ENCODE measurements at regions not wholly inside any gene's neighbourhood (a gene's known extent, or its start where the extent isn't known, plus 50 kb on each side); places are given as distances from the start of the nearest gene placed in this dataset.

DNA sequence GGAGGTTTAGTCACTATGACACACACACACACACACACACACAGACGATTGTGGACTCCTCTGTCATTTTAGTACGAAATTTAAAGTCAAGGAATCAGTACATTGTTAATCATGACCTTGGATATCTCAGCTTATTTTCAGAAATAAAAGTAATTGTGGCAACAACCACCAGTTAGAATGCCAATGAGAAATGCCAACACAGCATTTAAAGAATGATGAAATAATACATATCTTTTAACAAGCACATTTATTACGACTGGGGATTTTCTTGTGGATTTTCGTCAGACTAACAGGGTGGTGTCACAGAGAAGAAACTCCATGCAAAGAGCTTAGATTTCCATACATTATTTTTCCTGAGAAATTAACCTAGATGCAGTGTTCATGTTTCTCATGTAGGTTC lies 1289.4 kb downstream of the AACS start:
- no peak overlapping the region for H3K9ac ChIP-seq (ENCODE audit: control insufficient read depth, insufficient read depth, low read length)
- ChIA-PET POLR2A (no interaction called here), CTCF (no interaction called here), SMC1A (ENCODE audit: uncharacterized antibody, unreplicated experiment) (no interaction called here), RAD21 (ENCODE audit: unreplicated experiment) (no interaction called here)
- FAIRE-seq = no peak
- WGBS (ENCODE audit: insufficient coverage, insufficient replicate concordance, low lambda C conversion rate, missing lambda C conversion rate) = 0% methylated on average over 4 of the region's 4 CpGs
- no peak overlapping the region for H2AFZ ChIP-seq (ENCODE audit: control insufficient read depth, low read depth, low read length)
- no peak overlapping the region for H3K27ac ChIP-seq (ENCODE audit: control insufficient read depth, insufficient read depth)
- no peaks in the 10 kb centered on the region for H4K20me1 ChIP-seq (ENCODE audit: control insufficient read depth, insufficient read depth)
- ATAC-seq = no peak
- no peaks in the 10 kb centered on the region for H3K79me2 ChIP-seq (ENCODE audit: control insufficient read depth, insufficient read depth, low read length)
- no peaks in the 10 kb centered on the region; the same call in 2 of the 3 replicates for H3K9me3 ChIP-seq (replicated peaks; ENCODE audit: control insufficient read depth, insufficient read depth, low read length)
- no peaks in the 10 kb centered on the region for H3K36me3 ChIP-seq (ENCODE audit: control insufficient read depth in 2 of 2, insufficient read depth in 2 of 2, low read length in 1 of 2)
- no peak overlapping the region for H3K4me3 ChIP-seq
- no peaks in the 10 kb centered on the region for H3K4me1 ChIP-seq (ENCODE audit: control insufficient read depth, insufficient read depth, low read length)
- intact Hi-C loops (cut with micrococcal nuclease; ENCODE audit: unreplicated experiment) = no loop called here
- DNase-seq (ENCODE audit: low read depth, low spot score) = no peak
- TF ChIP-seq RELA (IDR thresholded peaks at IDR 0.05; ENCODE audit: borderline replicate concordance, partially characterized antibody) (no peak), CTCF (IDR thresholded peaks at IDR 0.05 in 2 of 3, conservative IDR thresholded peaks at IDR 0.05 in 1 of 3; ENCODE audit: control insufficient read depth in 2 of 3, extremely low read depth in 1 of 3, insufficient read depth in 1 of 3, low read depth in 3 of 3, low read length in 3 of 3) (no peak), RFX5 (IDR thresholded peaks at IDR 0.05; ENCODE audit: low read depth, low read length) (no peak), TARDBP (IDR thresholded peaks at IDR 0.05; ENCODE audit: borderline replicate concordance) (no peak), MYB (IDR thresholded peaks at IDR 0.05; ENCODE audit: borderline replicate concordance, low read depth, low read length) (no peak), PAX8 (IDR thresholded peaks at IDR 0.05) (no peak), GABPA (IDR thresholded peaks at IDR 0.05; ENCODE audit: low read depth) (no peak), KDM1A (IDR thresholded peaks at IDR 0.05; ENCODE audit: borderline replicate concordance) (no peak), RBBP5 (conservative IDR thresholded peaks at IDR 0.05) (no peak), ZNF687 (IDR thresholded peaks at IDR 0.05) (no peak), ZNF622 (IDR thresholded peaks at IDR 0.05) (no peak), USF2 (IDR thresholded peaks at IDR 0.05; ENCODE audit: borderline replicate concordance, low read depth, low read length) (no peak), MLLT1 (IDR thresholded peaks at IDR 0.05) (no peak), ATF2 (IDR thresholded peaks at IDR 0.05; ENCODE audit: low read length) (no peak), CHD4 (IDR thresholded peaks at IDR 0.05) (no peak)
- in situ Hi-C loops (cut with MboI) = no loop called here
- BruUV-seq (replicated peaks) = no TSS peak
- H3K4me2 ChIP-seq (ENCODE audit: control insufficient read depth, insufficient read depth) = no peak overlapping the region
- no peaks in the 10 kb centered on the region for H3K27me3 ChIP-seq (replicated peaks in 1 of 2; ENCODE audit: control insufficient read depth in 2 of 2, insufficient read depth in 2 of 2, low read length in 1 of 2)
